Tibial artery (tissue), 4 donors: ENCODE measurements at regions not wholly inside any gene's neighbourhood (a gene's known extent, or its start where the extent isn't known, plus 50 kb on each side); places are given as distances from the start of the nearest gene placed in this dataset.

Experiments used
- DNase-seq, 2 donors: peaks; one replicate each; pipeline ENCODE4 v3.0.0-alpha.2; 2019
- H3K27ac ChIP-seq, 2 donors: fragments of 200-600 bp; sonication (generic) in 1 of 2; 1 replicate in 1 of 2; 2 replicates in 1 of 2; pipeline ENCODE4 v1.5.1; 2018 to 2019; ENCODE audit warnings: mild to moderate bottlenecking in 1 of 2
- H3K27me3 ChIP-seq, 2 donors: fragments of 200-600 bp; sonication (generic) in 1 of 2; one replicate each; pipeline versions ENCODE4 v1.5.1 to v1.6.0; 2016 to 2019
- H3K36me3 ChIP-seq, 3 donors: fragments of 200-600 bp; sonication (generic) in 2 of 3; one replicate each; pipeline ENCODE4 v1.5.1; 2016 to 2019; ENCODE audit warnings: mild to moderate bottlenecking in 2 of 3
- H3K4me1 ChIP-seq, 4 donors: fragments of 200-600 bp; sonication (generic) in 2 of 4; 1 replicate in 3 of 4; 2 replicates in 1 of 4; pipeline ENCODE4 v1.5.1; 2016 to 2019
- H3K4me3 ChIP-seq, 2 donors: fragments of 200-600 bp; sonication (generic) in 1 of 2; 1 replicate in 1 of 2; 2 replicates in 1 of 2; pipeline ENCODE4 v1.5.1; 2018 to 2019; ENCODE audit warnings: mild to moderate bottlenecking in 2 of 2
- H3K9me3 ChIP-seq, 3 donors: fragments of 200-600 bp; sonication (generic) in 1 of 3; one replicate each; pipeline ENCODE4 v1.5.1; 2016 to 2019
- intact Hi-C: fragments of 100-400 bp; cut with DNase I; formaldehyde crosslinking; loops from one replicate; pipeline ENCODE4 v1.15.0; 2023; ENCODE audit warnings: low total_unique reads
- TF ChIP-seq, protein P1 (sequence below), 2 experiments: fragments of 200-600 bp in 1 of 2; fragments of 450-650 bp in 1 of 2; IDR thresholded peaks; one replicate each; pipeline ENCODE4 v1.5.1; 2017 to 2019; ENCODE audit warnings: antibody characterized with exemption in 2 of 2, mild to moderate bottlenecking in 1 of 2, moderate library complexity in 1 of 2

DNA sequence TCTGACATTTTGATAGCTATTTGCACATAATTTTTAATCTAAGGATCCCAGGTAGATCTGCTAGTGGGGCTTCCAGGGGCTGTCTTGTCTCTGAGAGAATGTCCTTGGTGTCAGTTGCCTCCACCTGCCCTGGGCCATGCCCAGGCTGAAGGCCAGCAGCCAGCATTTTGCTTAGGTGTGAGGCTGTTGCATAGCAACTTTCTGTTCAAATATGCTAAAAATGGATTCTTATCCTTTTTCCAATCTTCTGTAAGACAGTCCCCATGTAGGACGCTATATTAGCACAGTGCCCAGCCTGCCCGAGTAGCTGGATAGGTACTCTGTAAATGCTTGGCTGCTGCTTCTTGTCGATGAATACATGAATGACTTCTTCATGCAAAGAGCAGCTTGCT lies 62.5 kb upstream of the CITED2 start:
- Histone ChIP-seq H3K27ac (no peak overlapping the region), H3K27me3 (no peaks in the 10 kb centered on the region), H3K36me3 (no peaks in the 10 kb centered on the region), H3K4me1 (no peaks in the 10 kb centered on the region), H3K9me3 (no peaks in the 10 kb centered on the region), H3K4me3 (no peak overlapping the region)
- no peak for DNase-seq
- intact Hi-C loops = no loop called here
- TF ChIP-seq, protein P1, sequence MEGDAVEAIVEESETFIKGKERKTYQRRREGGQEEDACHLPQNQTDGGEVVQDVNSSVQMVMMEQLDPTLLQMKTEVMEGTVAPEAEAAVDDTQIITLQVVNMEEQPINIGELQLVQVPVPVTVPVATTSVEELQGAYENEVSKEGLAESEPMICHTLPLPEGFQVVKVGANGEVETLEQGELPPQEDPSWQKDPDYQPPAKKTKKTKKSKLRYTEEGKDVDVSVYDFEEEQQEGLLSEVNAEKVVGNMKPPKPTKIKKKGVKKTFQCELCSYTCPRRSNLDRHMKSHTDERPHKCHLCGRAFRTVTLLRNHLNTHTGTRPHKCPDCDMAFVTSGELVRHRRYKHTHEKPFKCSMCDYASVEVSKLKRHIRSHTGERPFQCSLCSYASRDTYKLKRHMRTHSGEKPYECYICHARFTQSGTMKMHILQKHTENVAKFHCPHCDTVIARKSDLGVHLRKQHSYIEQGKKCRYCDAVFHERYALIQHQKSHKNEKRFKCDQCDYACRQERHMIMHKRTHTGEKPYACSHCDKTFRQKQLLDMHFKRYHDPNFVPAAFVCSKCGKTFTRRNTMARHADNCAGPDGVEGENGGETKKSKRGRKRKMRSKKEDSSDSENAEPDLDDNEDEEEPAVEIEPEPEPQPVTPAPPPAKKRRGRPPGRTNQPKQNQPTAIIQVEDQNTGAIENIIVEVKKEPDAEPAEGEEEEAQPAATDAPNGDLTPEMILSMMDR (IDR thresholded peaks at IDR 0.05) = no peak

DNA sequence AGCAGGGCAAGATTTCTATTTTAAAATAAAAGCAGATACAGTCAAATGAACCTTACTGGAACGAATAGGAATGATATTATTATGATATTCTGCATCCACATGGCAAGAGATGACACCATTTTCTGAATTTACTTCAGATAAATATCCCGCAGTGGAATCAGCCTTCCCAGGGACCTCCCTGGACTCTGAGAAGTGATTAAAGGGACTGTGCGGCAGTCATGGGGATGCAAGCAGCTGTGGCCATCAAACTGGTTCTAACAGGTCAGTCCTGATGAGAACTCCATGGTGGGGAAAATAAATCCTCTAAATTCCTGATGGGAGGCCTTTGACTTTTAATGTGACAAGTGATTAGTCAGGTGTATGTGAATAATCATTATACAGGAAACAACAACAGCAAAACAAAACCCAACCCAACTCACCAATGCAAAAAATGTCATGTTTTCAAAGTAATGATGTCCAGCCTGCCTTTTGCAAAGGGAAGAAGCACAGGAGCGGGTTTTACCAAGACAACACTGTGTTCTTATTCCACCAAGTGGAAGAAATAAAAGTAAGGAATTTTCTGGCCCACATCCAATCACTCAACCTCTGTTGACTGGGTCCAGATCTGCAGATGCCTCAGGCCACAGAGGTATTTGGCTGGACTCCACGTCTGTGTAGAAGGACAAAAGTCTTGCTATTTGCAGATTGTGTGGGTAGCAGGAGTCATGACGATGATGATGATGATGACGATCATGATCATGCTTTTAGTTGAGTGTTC lies 61.9 kb upstream of the CITED2 start:
- H3K27ac ChIP-seq = no peak overlapping the region
- no peaks in the 10 kb centered on the region for H3K4me1 ChIP-seq
- no peaks in the 10 kb centered on the region for H3K9me3 ChIP-seq
- H3K27me3 ChIP-seq = no peaks in the 10 kb centered on the region
- intact Hi-C loops = no loop called here
- DNase-seq = no peak
- no peaks in the 10 kb centered on the region for H3K36me3 ChIP-seq
- TF ChIP-seq, protein P1 (IDR thresholded peaks at IDR 0.05) = no peak
- no peak overlapping the region for H3K4me3 ChIP-seq

DNA sequence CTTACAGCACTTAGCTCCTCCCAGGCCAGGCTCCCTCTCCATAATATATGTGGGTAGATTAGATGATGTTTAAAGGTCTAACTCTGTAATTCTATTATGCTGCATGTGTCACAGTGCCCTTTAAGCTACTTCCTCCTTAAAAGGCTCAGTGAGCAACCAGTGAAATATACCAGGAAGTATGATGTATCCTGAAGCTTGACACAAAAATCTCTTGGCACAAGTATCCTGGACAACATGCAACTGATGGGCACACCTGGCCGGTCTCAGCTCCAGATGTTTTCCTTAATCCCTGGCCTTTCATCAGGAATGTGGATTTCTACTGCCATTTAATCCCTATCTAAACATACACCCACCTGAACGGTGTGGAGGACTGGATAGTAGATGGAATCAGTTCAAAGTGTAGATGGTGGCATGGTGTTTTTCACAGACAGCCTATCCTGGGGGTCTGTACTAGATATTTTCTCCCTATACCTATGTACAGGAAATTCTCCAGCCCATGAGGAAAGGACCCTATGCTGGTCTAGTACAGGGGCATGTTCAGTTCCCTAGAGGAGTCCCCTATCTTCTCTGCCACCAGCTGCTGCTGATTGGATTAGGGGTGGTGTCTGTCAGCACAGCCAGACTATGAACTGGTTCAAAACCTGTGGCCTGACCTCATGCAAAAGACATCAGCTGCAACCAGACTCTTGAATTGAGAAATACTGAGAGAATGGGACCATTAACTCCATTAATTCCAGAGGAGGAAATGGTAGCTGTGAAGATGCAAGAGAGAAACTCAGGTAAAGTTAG lies 59.4 kb upstream of the CITED2 start:
- Histone ChIP-seq H3K9me3 (no peaks in the 10 kb centered on the region), H3K27ac (no peak overlapping the region), H3K4me3 (no peak overlapping the region), H3K27me3 (no peaks in the 10 kb centered on the region), H3K36me3 (no peaks in the 10 kb centered on the region), H3K4me1 (no peaks in the 10 kb centered on the region)
- no peak for DNase-seq
- intact Hi-C loops = no loop called here
- TF ChIP-seq, protein P1 (IDR thresholded peaks at IDR 0.05) = no peak

DNA sequence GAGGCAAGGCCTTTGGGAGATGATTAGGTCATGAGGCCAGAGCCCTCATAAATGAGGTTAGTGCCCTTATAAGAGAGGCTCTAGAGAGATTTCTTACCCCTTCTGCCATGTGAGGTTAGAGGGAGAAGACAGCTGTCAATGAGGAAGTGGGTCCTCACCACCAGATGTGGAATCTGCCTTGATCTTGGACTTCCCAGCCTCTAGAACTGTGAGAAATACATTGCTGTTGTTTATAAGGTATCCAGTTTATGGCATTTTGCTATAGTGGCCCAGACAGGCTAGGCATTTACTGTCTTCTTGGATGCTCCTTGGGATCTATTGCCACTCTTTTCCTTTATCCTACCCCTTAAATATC lies 57.1 kb upstream of the CITED2 start:
- TF ChIP-seq, protein P1 (IDR thresholded peaks at IDR 0.05) = no peak
- Histone ChIP-seq H3K9me3 (no peaks in the 10 kb centered on the region), H3K27me3 (no peaks in the 10 kb centered on the region), H3K36me3 (no peaks in the 10 kb centered on the region), H3K27ac (no peak overlapping the region), H3K4me3 (no peak overlapping the region), H3K4me1 (no peaks in the 10 kb centered on the region)
- DNase-seq = no peak
- intact Hi-C loops = no loop called here

DNA sequence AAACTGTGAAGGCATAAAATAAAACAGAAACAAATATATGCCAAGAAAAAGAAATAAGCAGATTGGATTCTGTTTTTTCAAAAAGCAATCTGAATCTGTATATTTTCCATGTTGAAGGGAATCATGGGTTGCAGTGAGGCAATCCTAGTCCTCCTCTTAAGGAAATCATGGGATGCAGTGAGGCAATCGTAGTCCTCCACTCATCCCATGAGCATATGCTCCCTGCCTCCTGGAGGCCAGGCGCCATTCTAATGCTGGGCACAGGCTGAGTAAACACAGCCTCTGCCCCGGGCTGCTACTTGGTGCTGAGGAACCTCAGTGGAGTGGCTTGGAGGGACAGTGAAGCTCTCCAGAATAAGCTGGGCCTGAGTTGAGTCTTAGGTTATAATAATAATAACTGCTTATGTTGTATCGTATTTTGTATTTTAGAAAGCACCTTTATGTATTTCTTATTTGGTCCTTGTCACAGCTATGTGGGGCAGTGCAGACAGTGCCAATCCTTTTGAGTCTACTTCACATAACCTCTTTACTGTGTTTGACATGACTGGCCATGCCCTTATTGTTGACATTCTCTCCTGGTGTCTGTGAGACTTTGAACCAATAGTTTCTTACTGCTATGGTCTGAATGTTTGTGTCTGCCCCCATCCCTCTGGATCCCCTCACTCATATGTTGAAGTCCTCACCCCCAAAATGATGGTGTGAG lies 56.6 kb upstream of the CITED2 start:
- no peaks in the 10 kb centered on the region for H3K27me3 ChIP-seq
- H3K4me1 ChIP-seq = no peaks in the 10 kb centered on the region
- DNase-seq = no peak
- intact Hi-C loops = no loop called here
- TF ChIP-seq, protein P1 (IDR thresholded peaks at IDR 0.05) = no peak
- no peaks in the 10 kb centered on the region for H3K36me3 ChIP-seq
- no peak overlapping the region for H3K4me3 ChIP-seq
- no peak overlapping the region for H3K27ac ChIP-seq
- no peaks in the 10 kb centered on the region for H3K9me3 ChIP-seq
